BLaER1 (cell line): ENCODE measurements at regions not wholly inside any gene's neighbourhood (a gene's known extent, or its start where the extent isn't known, plus 50 kb on each side); places are given as distances from the start of the nearest gene placed in this dataset.
A peak's percentile ranks its signal among the peaks of the same experiment; 100 is the strongest.
"Not testable (repeated sequence)": the region's sequence is repeated elsewhere in the genome, so short reads cannot be mapped to it uniquely, and the experiment has no call there.

Source experiments
- H3K27ac ChIP-seq: shearing (Covaris generic); formaldehyde crosslinking; 2 replicates; pipeline ENCODE4 v1.8.1; 2022
- H3K27me3 ChIP-seq: shearing (Covaris generic); formaldehyde crosslinking; 2 replicates; pipeline ENCODE4 v1.8.1; 2022
- H3K36me3 ChIP-seq: shearing (Covaris generic); formaldehyde crosslinking; 2 replicates; pipeline ENCODE4 v1.8.1; 2022
- H3K4me1 ChIP-seq: shearing (Covaris generic); formaldehyde crosslinking; 2 replicates; pipeline ENCODE4 v1.8.1; 2022
- H3K4me2 ChIP-seq: shearing (Covaris generic); formaldehyde crosslinking; 2 replicates; pipeline ENCODE4 v1.8.1; 2022
- H3K4me3 ChIP-seq: shearing (Covaris generic); formaldehyde crosslinking; 2 replicates; pipeline ENCODE4 v1.8.1; 2022
- H3K9ac ChIP-seq: shearing (Covaris generic); formaldehyde crosslinking; 2 replicates; pipeline ENCODE4 v1.8.1; 2022
- H3K9me3 ChIP-seq: shearing (Covaris generic); formaldehyde crosslinking; 2 replicates; pipeline ENCODE4 v1.8.1; 2022
- H4K20me1 ChIP-seq: shearing (Covaris generic); formaldehyde crosslinking; 2 replicates; pipeline ENCODE4 v1.8.1; 2022
- Cebpa-rat ChIP-seq: shearing (Covaris generic); IDR thresholded peaks from 2 replicates; pipeline ENCODE4 v1.8.1; 2022

- H3K27ac ChIP-seq = no peak overlapping the region
- peaks cover 55% of the 10 kb centered on the region for H3K4me1 ChIP-seq
- H4K20me1 ChIP-seq = peaks cover 18% of the 10 kb centered on the region
- peak overlapping the region; percentile 67 for H3K4me3 ChIP-seq
- no peak overlapping the region for H3K9ac ChIP-seq
- TF ChIP-seq Cebpa-rat = no peak
- peaks cover 35% of the 10 kb centered on the region for H3K27me3 ChIP-seq
- peak overlapping the region; percentile 95 for H3K4me2 ChIP-seq
- no peaks in the 10 kb centered on the region; the same call in 1 of the 2 replicates for H3K9me3 ChIP-seq
- no peaks in the 10 kb centered on the region for H3K36me3 ChIP-seq
Observed at GRCh38 chr6:44002067-44002592, 125.1 kb downstream of the MRPL14 start.

GRCh38 chr6:44001318-44002066 is 125.8 kb downstream of the MRPL14 start:
- Histone ChIP-seq H3K27ac (no peak overlapping the region), H3K9ac (no peak overlapping the region), H3K36me3 (no peaks in the 10 kb centered on the region), H3K27me3 (peaks cover 35% of the 10 kb centered on the region), H3K9me3 (no peaks in the 10 kb centered on the region; the same call in 1 of the 2 replicates), H3K4me2 (peak overlapping the region; percentile 61), H4K20me1 (peaks cover 18% of the 10 kb centered on the region), H3K4me1 (peaks cover 53% of the 10 kb centered on the region), H3K4me3 (no peak overlapping the region)
- no peak for TF ChIP-seq Cebpa-rat

GRCh38 chr6:44000164-44000842 is 126.9 kb downstream of the MRPL14 start:
- Histone ChIP-seq H3K4me3 (no peak overlapping the region), H4K20me1 (peaks cover 18% of the 10 kb centered on the region), H3K4me1 (peaks cover 46% of the 10 kb centered on the region), H3K27me3 (peaks cover 35% of the 10 kb centered on the region), H3K4me2 (peak overlapping the region; percentile 61), H3K36me3 (no peaks in the 10 kb centered on the region), H3K9ac (no peak overlapping the region), H3K27ac (no peak overlapping the region), H3K9me3 (no peaks in the 10 kb centered on the region; the same call in 1 of the 2 replicates)
- TF ChIP-seq Cebpa-rat = no peak

GRCh38 chr6:43999628-44000027 is 127.6 kb downstream of the MRPL14 start:
- Histone ChIP-seq H3K4me3 (no peak overlapping the region), H3K9me3 (no peaks in the 10 kb centered on the region; the same call in 1 of the 2 replicates), H4K20me1 (peaks cover 17% of the 10 kb centered on the region), H3K4me2 (peak overlapping the region; percentile 61), H3K27me3 (peaks cover 32% of the 10 kb centered on the region), H3K9ac (no peak overlapping the region), H3K36me3 (no peaks in the 10 kb centered on the region), H3K4me1 (peaks cover 39% of the 10 kb centered on the region), H3K27ac (no peak overlapping the region)
- TF ChIP-seq Cebpa-rat = no peak

- not testable (repeated sequence) for H4K20me1 ChIP-seq, H3K27ac ChIP-seq, H3K9me3 ChIP-seq, H3K4me3 ChIP-seq, H3K36me3 ChIP-seq, H3K4me2 ChIP-seq, H3K9ac ChIP-seq
- peaks cover 23% of the 10 kb centered on the region for H3K27me3 ChIP-seq
- peaks cover 46% of the 10 kb centered on the region for H3K4me1 ChIP-seq
Observed at GRCh38 chr6:43998592-43999243, 128.5 kb downstream of the MRPL14 start.

- Histone ChIP-seq H3K27me3 (peaks cover 17% of the 10 kb centered on the region), H3K4me1 (peaks cover 48% of the 10 kb centered on the region)
- not testable (repeated sequence) for H3K9ac ChIP-seq, H3K4me3 ChIP-seq, H3K36me3 ChIP-seq, H3K27ac ChIP-seq, H3K4me2 ChIP-seq, H4K20me1 ChIP-seq, H3K9me3 ChIP-seq
Observed at GRCh38 chr6:43997990-43998585, 129.2 kb downstream of the MRPL14 start.

GRCh38 chr6:43997345-43997677 is 129.9 kb downstream of the MRPL14 start:
- peaks cover 9% of the 10 kb centered on the region for H3K27me3 ChIP-seq
- H3K36me3 ChIP-seq = no peaks in the 10 kb centered on the region
- no peak overlapping the region for H3K27ac ChIP-seq
- no peak overlapping the region for H3K4me3 ChIP-seq
- no peak overlapping the region for H3K9ac ChIP-seq
- H4K20me1 ChIP-seq = no peaks in the 10 kb centered on the region
- H3K9me3 ChIP-seq = no peaks in the 10 kb centered on the region; the same call in 1 of the 2 replicates
- H3K4me2 ChIP-seq = no peak overlapping the region
- peaks cover 46% of the 10 kb centered on the region for H3K4me1 ChIP-seq
- no peak for TF ChIP-seq Cebpa-rat

GRCh38 chr6:43996618-43997344 is 130.5 kb downstream of the MRPL14 start:
- TF ChIP-seq Cebpa-rat = no peak
- Histone ChIP-seq H3K4me1 (peaks cover 46% of the 10 kb centered on the region), H4K20me1 (no peaks in the 10 kb centered on the region), H3K27me3 (peaks cover 4% of the 10 kb centered on the region; the same call in 1 of the 2 replicates), H3K27ac (no peak overlapping the region), H3K9ac (no peak overlapping the region), H3K9me3 (no peaks in the 10 kb centered on the region; the same call in 1 of the 2 replicates), H3K4me2 (peak overlapping the region; percentile 20; the same call in 1 of the 2 replicates), H3K4me3 (no peak overlapping the region), H3K36me3 (no peaks in the 10 kb centered on the region)

- no peaks in the 10 kb centered on the region for H4K20me1 ChIP-seq
- TF ChIP-seq Cebpa-rat = no peak
- no peak overlapping the region for H3K4me3 ChIP-seq
- no peak overlapping the region for H3K9ac ChIP-seq
- no peaks in the 10 kb centered on the region; the same call in 1 of the 2 replicates for H3K9me3 ChIP-seq
- no peaks in the 10 kb centered on the region for H3K27me3 ChIP-seq
- peaks cover 45% of the 10 kb centered on the region for H3K4me1 ChIP-seq
- H3K36me3 ChIP-seq = no peaks in the 10 kb centered on the region
- no peak overlapping the region for H3K4me2 ChIP-seq
- H3K27ac ChIP-seq = no peak overlapping the region
Observed at GRCh38 chr6:43995137-43995536, 132.1 kb downstream of the MRPL14 start.
